ENCODE measurements at regions not wholly inside any gene's neighbourhood (a gene's known extent, or its start where the extent isn't known, plus 50 kb on each side); places are given as distances from the start of the nearest gene placed in this dataset.
A peak's percentile ranks its signal among the peaks of the same experiment; 100 is the strongest.

GRCh38 chr18:39166776-39167175, 1601.2 kb upstream of the CELF4 start:
- ChIA-PET POLR2A (ENCODE audit: partially characterized antibody) (no interaction called here), CTCF (ENCODE audit: partially characterized antibody) (interaction anchor here (0.6 kb wide), 1 partner anchor 104 kb away, joined by 3 read pairs; no protein-coding TSS in a partner anchor)
- Histone ChIP-seq H2BK15ac (ENCODE audit: low read length) (no peak overlapping the region), H3K56ac (replicated peaks; ENCODE audit: insufficient read length, low read depth, low read length) (no peak overlapping the region), H2BK5ac (ENCODE audit: low read depth, low read length) (no peak overlapping the region), H2AFZ (ENCODE audit: low read length) (no peak overlapping the region), H2BK20ac (ENCODE audit: low read length) (no peak overlapping the region), H3K36me3 (ENCODE audit: control insufficient read depth in 2 of 4, insufficient read depth in 4 of 4, low read length in 3 of 4) (no peaks in the 10 kb centered on the region), H3K4me2 (ENCODE audit: insufficient read depth in 1 of 2, low read depth in 2 of 2, low read length in 2 of 2) (no peak overlapping the region), H3K9ac (replicated peaks in 1 of 4; ENCODE audit: extremely low read depth in 1 of 4, low read depth in 3 of 4, low read length in 3 of 4) (no peak overlapping the region), H3K14ac (ENCODE audit: insufficient read length) (no peak overlapping the region), H2AK5ac (ENCODE audit: low read depth, low read length) (no peak overlapping the region), H2BK12ac (ENCODE audit: low read depth, low read length) (no peak overlapping the region), H3K4ac (replicated peaks; ENCODE audit: insufficient read length, low read depth, low read length) (no peak overlapping the region), H3K18ac (ENCODE audit: extremely low read depth, low read length) (no peak overlapping the region), H2BK120ac (replicated peaks; ENCODE audit: low read depth, low read length) (no peak overlapping the region), H3K9me3 (ENCODE audit: insufficient read depth in 2 of 2, low read depth in 1 of 2, low read length in 1 of 2) (no peaks in the 10 kb centered on the region), H3K79me1 (ENCODE audit: low read depth, low read length) (no peaks in the 10 kb centered on the region), H3K23ac (ENCODE audit: insufficient read length) (no peak overlapping the region), H4K91ac (replicated peaks; ENCODE audit: insufficient read length, low read length) (peak overlapping the region; percentile 62), H3K27me3 (replicated peaks in 1 of 4; ENCODE audit: control insufficient read depth in 3 of 4, extremely low read depth in 1 of 4, insufficient read depth in 3 of 4, low read length in 3 of 4) (no peaks in the 10 kb centered on the region), H3K4me1 (replicated peaks in 1 of 4; ENCODE audit: control insufficient read depth in 3 of 4, insufficient read depth in 4 of 4, low read length in 3 of 4) (peaks cover 0 to 6% (median 4%) of the 10 kb centered on the region in 4 experiments; a peak in 5 of 7 replicates), H3K23me2 (ENCODE audit: low read depth, low read length) (no peaks in the 10 kb centered on the region), H3K4me3 (ENCODE audit: extremely low read depth in 1 of 4, insufficient read depth in 2 of 4, low read depth in 3 of 4, low read length in 4 of 4) (no peak overlapping the region), H4K8ac (ENCODE audit: extremely low read depth, insufficient read depth, low read length) (no peak overlapping the region), H3K27ac (ENCODE audit: low read depth, low read length) (no peak overlapping the region; the same call in 1 of the 2 replicates), H3K79me2 (ENCODE audit: control insufficient read depth in 1 of 2, insufficient read depth in 2 of 2, low read length in 2 of 2) (no peaks in the 10 kb centered on the region), H4K20me1 (replicated peaks in 1 of 2; ENCODE audit: control insufficient read depth in 1 of 2, insufficient read depth in 2 of 2, low read length in 2 of 2) (no peaks in the 10 kb centered on the region), H4K5ac (ENCODE audit: insufficient read length, low read depth, low read length) (no peak overlapping the region)
- no peak for DNase-seq (ENCODE audit: low read depth in 1 of 2, low spot score in 2 of 2)
- FAIRE-seq = no peak
- TF ChIP-seq PHF8 (conservative IDR thresholded peaks at IDR 0.05; ENCODE audit: low read depth, low read length) (no peak), TBP (IDR thresholded peaks at IDR 0.05; ENCODE audit: low read depth, low read length) (no peak), RFX5 (IDR thresholded peaks at IDR 0.05; ENCODE audit: borderline replicate concordance, low read depth, low read length) (no peak), JUND (IDR thresholded peaks at IDR 0.05; ENCODE audit: low read length) (no peak), SUZ12 (IDR thresholded peaks at IDR 0.05; ENCODE audit: low read length) (no peak), RNF2 (IDR thresholded peaks at IDR 0.05; ENCODE audit: borderline replicate concordance, low read depth, low read length, missing control alignments, poor library complexity, severe bottlenecking) (no peak), GTF2F1 (IDR thresholded peaks at IDR 0.05; ENCODE audit: borderline replicate concordance, low read depth, low read length) (no peak), POLR2A (IDR thresholded peaks at IDR 0.05; ENCODE audit: control extremely low read depth in 1 of 2, low read depth in 2 of 2, low read length in 2 of 2) (no peak)

Measured in H1 (cell line).